IgD-negative memory B cell (primary cell): ENCODE measurements at regions not wholly inside any gene's neighbourhood (a gene's known extent, or its start where the extent isn't known, plus 50 kb on each side); places are given as distances from the start of the nearest gene placed in this dataset.

Experiments
- H3K27ac Mint-ChIP-seq, 3 donors: one replicate each; pipeline ENCODE4 v1.8.0; 2020 to 2022; ENCODE audit warnings: mild to moderate bottlenecking in 3 of 3, mixed read lengths in 3 of 3, moderate library complexity in 1 of 3
- H3K27me3 Mint-ChIP-seq: one replicate; pipeline ENCODE4 v1.8.0; 2021; ENCODE audit warnings: mixed read lengths
- H3K36me3 Mint-ChIP-seq: one replicate; pipeline ENCODE4 v1.8.0; 2020; ENCODE audit warnings: mild to moderate bottlenecking, mixed read lengths
- H3K4me1 Mint-ChIP-seq, 3 donors: one replicate each; pipeline ENCODE4 v1.8.0; 2020 to 2022; ENCODE audit warnings: mixed read lengths in 3 of 3, mild to moderate bottlenecking in 1 of 3
- H3K4me3 Mint-ChIP-seq, 4 donors: one replicate each; pipeline ENCODE4 v1.8.0; 2020 to 2022; ENCODE audit warnings: mild to moderate bottlenecking in 4 of 4, mixed read lengths in 4 of 4, moderate library complexity in 3 of 4
- H3K9me3 Mint-ChIP-seq, 3 donors: one replicate each; pipeline ENCODE4 v1.8.0; 2020 to 2021; ENCODE audit warnings: mixed read lengths in 3 of 3, mild to moderate bottlenecking in 1 of 3

DNA sequence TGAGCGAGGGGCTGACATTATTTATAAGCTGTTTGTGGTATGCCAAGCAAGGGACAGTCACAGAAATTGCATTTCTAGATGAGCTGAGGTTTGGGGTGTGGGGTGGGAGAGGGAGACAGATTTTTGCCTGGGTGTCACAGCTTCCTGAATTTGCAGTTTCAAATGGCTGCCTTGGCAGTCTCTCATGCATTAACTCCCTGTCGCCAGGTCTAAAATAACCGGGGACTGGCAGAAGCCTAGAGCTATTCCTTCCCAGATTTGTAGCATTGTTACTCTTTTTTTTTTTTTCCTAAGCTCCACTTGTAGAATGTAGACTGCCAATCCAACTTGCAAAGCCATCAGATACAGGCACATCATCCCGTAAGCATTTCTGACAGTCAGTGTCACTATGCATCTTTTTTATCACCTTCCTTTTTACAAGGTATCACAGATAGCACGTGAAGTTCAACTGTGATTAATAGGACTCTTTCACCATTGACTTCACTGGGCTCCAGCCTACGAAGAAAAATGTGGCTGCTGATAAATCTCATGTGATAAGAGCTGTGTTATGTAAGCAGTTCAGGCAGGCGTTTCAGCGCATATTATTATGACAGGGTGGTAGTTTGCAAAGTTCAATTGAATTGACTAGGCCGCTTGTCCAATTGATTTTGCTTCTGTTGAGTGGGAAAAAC lies 130.7 kb upstream of the CELF2 start:
- Mint-ChIP-seq H3K36me3 (peaks cover 2% of the 10 kb centered on the region), H3K9me3 (peaks cover 5 to 18% (median 11%) of the 10 kb centered on the region in 3 donors), H3K4me3 (no peak overlapping the region), H3K4me1 (no peaks in the 10 kb centered on the region), H3K27ac (no peak overlapping the region), H3K27me3 (peaks cover 6% of the 10 kb centered on the region)

DNA sequence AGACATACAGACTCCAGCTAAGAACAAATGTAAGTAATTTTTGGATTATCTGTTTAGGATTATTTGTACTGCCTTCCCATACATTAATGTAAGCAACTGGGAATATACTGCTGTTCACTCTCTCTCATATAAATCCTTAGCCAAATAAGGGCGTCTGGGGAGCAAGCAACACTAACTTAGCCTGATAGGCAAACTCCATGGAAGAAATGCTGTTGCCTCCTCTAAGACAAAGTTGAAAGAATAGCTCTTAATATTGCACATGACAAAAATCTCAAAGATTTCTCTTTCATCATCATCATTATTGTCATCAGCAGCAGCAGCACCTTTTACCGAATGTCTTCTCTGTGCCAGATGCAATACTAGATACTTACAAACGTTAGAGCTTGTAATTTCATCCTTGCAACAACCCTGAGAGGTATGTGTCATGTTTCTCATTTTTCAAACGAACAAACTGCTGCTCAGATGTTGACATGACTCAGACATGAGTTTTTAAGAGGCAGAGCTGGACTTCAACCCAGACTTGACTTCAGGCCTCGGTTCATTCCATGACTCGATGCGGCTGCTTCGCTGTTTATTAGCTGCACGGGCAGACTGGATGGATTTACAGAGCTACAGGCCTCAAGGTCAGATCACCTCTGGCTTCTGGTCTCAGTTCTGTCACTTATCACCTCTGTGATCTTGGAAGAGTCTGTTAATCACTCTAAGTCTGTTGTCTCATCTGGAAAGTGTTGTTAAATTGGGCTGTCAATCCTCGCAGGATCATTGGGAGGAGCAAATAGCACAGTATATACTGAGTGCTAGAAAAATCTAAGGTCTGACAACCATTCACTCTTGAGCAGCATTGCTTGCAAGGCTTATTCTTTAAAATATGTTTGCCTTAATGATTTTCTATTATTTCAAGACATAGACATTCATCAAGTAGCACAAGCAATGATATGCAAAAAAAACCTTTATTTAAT lies 126.3 kb upstream of the CELF2 start:
- Mint-ChIP-seq H3K27ac (no peak overlapping the region), H3K4me1 (no peaks in the 10 kb centered on the region), H3K9me3 (peaks cover 0 to 6% (median 3%) of the 10 kb centered on the region in 3 donors), H3K36me3 (no peaks in the 10 kb centered on the region), H3K27me3 (peaks cover 2% of the 10 kb centered on the region), H3K4me3 (no peak overlapping the region)

DNA sequence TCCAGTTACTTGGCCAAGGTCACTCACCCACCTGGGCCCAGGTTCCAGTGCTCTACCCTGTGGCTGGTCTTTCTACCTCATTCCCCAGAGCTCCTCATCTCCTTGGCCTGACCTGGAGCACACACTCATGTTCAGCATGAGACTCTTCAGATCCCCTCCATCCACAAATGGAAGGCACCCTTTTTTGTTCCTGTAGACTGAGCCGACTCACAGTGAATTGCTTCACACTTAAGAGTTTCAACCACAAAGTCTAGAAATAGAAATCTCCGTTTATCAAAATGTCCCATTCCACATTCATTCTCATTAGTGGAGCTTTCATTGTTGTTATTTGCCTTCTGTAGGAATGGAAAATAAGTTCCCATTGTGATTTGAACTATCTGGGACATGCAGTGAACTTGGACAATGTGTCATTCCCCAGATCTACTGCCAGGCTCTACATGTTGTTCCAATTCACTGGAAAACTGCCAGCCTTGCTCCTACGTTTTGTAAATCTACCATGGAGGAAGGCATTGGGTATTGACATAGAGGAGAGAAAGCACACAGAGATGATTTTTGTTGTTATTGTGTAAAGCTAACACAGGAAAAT lies 125.3 kb upstream of the CELF2 start:
- H3K36me3 Mint-ChIP-seq: no peaks in the 10 kb centered on the region
- H3K27ac Mint-ChIP-seq: no peak overlapping the region
- H3K4me3 Mint-ChIP-seq: no peak overlapping the region
- H3K9me3 Mint-ChIP-seq: peaks cover 2 to 6% (median 3%) of the 10 kb centered on the region in 3 donors
- no peaks in the 10 kb centered on the region for H3K4me1 Mint-ChIP-seq
- H3K27me3 Mint-ChIP-seq: peaks cover 2% of the 10 kb centered on the region

DNA sequence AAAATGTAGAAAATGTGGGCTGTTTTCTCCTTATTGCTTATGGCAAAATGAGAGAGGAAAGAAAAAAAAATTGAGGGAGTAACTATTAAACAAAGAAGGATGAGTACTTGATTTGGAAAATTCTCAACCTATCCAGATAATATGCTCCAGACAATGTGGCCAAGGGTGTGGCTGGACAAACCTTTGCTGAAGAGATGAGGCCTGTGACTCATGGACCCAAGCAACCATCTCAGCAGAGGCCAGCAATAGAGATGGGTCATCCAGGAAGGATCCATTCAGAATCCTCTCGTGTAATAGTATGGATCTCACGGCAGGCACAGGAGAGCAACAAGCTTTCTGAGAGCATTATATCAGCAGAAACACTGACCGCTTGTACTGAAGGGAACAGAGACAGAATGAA lies 120.3 kb upstream of the CELF2 start:
- H3K9me3 Mint-ChIP-seq: peaks cover 2 to 6% (median 3%) of the 10 kb centered on the region in 3 donors
- H3K27ac Mint-ChIP-seq: peak overlapping the region in 1 of 3 donors; percentile 37
- no peaks in the 10 kb centered on the region for H3K4me1 Mint-ChIP-seq
- H3K27me3 Mint-ChIP-seq: no peaks in the 10 kb centered on the region
- no peaks in the 10 kb centered on the region for H3K36me3 Mint-ChIP-seq
- no peak overlapping the region for H3K4me3 Mint-ChIP-seq

DNA sequence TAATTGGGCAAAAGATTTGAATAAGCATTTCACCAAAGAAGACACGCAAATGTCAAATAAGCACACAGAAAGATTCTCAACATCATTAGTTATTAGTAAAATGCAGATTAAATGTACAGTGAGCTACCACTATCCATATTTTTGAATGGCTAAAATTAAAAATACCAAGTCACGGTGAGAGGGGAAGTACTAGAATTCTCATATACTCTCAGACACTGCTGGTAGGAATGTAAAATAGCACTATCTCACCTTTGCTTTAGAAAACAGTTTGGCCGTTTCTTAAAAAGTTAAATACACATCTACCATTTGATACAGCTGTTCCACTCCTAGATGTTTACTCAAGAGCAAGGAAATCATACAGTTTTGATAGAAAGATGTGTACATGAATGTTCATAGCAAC lies 115.8 kb upstream of the CELF2 start:
- Mint-ChIP-seq H3K27ac (no peak overlapping the region), H3K9me3 (peaks cover 0 to under 1% (median 0%) of the 10 kb centered on the region in 3 donors), H3K36me3 (no peaks in the 10 kb centered on the region), H3K27me3 (peaks cover 4% of the 10 kb centered on the region), H3K4me3 (no peak overlapping the region), H3K4me1 (no peaks in the 10 kb centered on the region)

DNA sequence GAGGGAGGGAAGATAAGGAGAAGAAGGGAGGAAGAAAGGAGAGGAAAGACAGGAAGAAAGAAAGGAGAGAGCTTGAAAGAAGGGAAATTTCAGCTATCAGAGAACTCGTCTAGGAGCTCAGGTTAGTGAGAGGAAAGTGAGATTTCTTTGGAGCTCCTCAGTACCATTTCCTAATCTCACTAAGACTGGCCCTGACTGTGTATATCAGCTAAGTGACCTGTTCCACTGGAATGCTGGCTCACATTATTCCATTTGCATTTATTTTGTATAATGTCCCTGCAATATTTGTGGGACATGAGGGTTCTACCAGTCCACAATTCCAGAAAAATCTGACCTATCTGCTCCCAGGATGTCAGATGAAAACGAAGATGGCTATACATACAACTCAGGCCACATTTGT lies 114.7 kb upstream of the CELF2 start:
- no peaks in the 10 kb centered on the region for H3K36me3 Mint-ChIP-seq
- H3K27ac Mint-ChIP-seq: no peak overlapping the region
- no peaks in the 10 kb centered on the region for H3K9me3 Mint-ChIP-seq
- no peaks in the 10 kb centered on the region for H3K4me1 Mint-ChIP-seq
- peaks cover 6% of the 10 kb centered on the region for H3K27me3 Mint-ChIP-seq
- no peak overlapping the region for H3K4me3 Mint-ChIP-seq

DNA sequence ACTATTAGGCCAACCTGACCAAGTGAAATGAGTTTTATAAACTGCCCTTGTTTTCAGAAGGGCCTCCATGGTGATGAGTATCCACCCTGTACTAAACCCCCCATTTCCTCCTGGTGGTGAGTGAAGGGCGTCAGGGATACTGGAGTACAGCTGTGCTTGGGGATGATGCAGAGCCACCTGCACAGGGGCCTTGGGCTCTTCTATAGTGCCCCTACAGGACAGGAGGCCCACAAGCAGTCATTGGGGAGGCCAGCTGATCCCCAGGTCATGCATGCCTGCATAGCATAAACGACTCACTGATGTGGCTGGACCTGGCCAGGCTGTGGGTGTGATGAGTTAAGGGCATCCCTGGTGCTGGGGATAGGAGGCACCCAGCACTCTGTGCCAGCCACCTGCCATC lies 114.1 kb upstream of the CELF2 start:
- H3K4me1 Mint-ChIP-seq: no peaks in the 10 kb centered on the region

DNA sequence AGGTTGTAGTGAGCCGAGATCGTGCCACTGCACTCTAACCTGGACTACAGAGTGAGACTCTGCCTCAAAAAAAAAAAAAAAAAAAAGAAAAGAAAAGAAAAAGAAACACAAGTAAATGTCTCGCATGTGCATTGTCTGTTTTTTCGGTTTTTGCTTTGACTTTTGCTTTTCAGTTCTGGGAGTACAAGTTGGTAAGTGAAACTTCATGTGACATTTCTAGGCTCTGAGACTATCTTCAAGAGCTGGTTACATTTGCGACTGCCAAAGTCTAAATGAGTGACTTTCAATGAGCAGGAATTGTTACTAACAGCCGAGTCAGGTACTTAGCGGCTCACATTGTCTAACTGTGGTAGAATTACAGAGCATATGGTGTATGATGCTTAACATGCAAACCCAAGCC lies 107.0 kb upstream of the CELF2 start:
- Mint-ChIP-seq H3K27ac (no peak overlapping the region), H3K36me3 (no peaks in the 10 kb centered on the region), H3K27me3 (peaks cover 10% of the 10 kb centered on the region), H3K4me1 (no peaks in the 10 kb centered on the region), H3K4me3 (no peak overlapping the region), H3K9me3 (no peaks in the 10 kb centered on the region)

More for the DNA sequence above, 114.1 kb upstream of the CELF2 start:
- H3K36me3 Mint-ChIP-seq: no peaks in the 10 kb centered on the region
- peaks cover 6% of the 10 kb centered on the region for H3K27me3 Mint-ChIP-seq
- H3K9me3 Mint-ChIP-seq: no peaks in the 10 kb centered on the region
- H3K27ac Mint-ChIP-seq: no peak overlapping the region
- no peak overlapping the region for H3K4me3 Mint-ChIP-seq

DNA sequence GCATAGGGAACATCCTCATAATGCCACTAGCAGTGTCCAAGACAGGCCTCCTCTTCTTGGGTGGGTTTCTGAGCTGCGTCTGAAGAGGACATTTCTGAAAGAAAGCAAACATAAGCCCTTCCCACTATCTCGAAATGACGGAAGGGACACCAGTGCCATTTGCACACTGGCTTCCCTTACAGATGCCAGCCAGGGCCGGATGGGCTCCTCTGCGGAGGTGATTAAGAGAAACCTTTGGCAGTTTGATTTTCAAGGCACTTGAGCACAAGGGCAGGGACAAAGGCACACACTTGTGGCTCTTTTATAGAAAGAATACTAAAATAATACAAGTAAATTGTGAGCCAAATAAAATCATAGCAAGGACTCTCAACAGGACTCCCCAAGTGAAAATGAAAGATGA lies 106.6 kb upstream of the CELF2 start:
- H3K27ac Mint-ChIP-seq: no peak overlapping the region
- no peaks in the 10 kb centered on the region for H3K36me3 Mint-ChIP-seq
- no peaks in the 10 kb centered on the region for H3K9me3 Mint-ChIP-seq
- H3K4me1 Mint-ChIP-seq: no peaks in the 10 kb centered on the region
- H3K27me3 Mint-ChIP-seq: peaks cover 11% of the 10 kb centered on the region
- no peak overlapping the region for H3K4me3 Mint-ChIP-seq

DNA sequence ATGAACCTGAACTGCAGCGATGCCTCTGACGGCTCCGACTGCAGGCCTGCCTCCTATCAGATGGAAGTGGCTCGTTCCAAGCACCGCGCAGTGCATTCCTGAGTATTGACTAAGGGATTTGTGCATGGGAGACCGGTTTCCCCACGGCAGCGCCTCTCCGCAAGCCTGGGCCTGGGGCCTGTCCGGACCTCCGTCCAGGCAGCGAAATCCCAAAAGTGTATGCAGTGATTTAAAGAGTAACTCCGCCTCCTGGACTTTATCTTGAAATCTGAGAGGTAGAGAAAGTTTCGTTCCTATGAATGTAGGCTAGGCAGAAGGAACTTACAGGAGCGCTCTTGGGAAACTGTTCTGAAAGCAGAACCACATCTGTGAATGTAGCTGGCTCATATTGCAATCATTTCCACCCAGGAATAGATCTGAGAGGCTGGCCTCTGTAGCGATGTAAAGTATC lies 106.2 kb upstream of the CELF2 start:
- H3K4me3 Mint-ChIP-seq: no peak overlapping the region
- no peaks in the 10 kb centered on the region for H3K4me1 Mint-ChIP-seq
- no peak overlapping the region for H3K27ac Mint-ChIP-seq
- peaks cover 11% of the 10 kb centered on the region for H3K27me3 Mint-ChIP-seq
- no peaks in the 10 kb centered on the region for H3K9me3 Mint-ChIP-seq
- no peaks in the 10 kb centered on the region for H3K36me3 Mint-ChIP-seq

DNA sequence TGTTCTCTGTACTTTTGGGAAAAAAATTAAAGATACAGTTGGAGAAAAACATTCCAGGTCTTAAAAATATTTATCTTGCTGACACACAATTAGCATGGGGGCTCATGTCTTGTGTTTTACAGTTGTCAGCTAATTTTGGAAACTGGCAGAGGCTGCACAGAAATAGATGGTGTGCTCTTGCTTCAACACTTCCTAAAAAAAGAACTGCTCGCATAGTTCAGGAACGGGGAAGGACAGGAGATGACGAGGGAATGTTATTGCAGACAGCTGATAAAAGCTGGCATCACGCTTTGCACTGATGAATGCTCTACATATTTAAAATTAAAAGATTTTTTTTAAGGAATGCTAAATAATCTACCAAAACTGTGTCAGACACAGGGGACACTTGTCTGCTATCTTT lies 103.5 kb upstream of the CELF2 start:
- H3K27ac Mint-ChIP-seq: no peak overlapping the region
- no peaks in the 10 kb centered on the region for H3K36me3 Mint-ChIP-seq
- no peaks in the 10 kb centered on the region for H3K4me1 Mint-ChIP-seq
- no peaks in the 10 kb centered on the region for H3K9me3 Mint-ChIP-seq
- peaks cover 11% of the 10 kb centered on the region for H3K27me3 Mint-ChIP-seq
- H3K4me3 Mint-ChIP-seq: no peak overlapping the region

DNA sequence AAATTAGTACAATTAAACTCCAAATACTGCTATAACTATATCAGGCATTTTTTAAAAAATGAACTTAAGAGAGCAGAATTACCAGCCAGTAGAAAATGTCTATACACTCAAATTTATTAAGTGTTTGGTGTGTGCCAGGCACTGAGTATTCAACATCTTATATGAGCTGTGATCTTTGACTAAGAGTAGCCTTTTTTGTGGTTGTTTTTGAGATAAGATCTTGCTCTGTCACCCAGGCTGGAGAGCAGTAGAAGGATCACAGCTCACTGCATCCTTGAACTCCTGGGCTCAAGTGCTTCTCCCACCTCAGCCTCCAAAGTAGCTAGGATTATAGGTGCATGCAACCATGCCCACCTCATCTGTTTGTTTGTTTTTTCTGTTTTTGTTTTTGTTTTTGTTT lies 102.5 kb upstream of the CELF2 start:
- Mint-ChIP-seq H3K4me1 (no peaks in the 10 kb centered on the region), H3K27me3 (peaks cover 9% of the 10 kb centered on the region), H3K9me3 (no peaks in the 10 kb centered on the region), H3K27ac (no peak overlapping the region), H3K4me3 (no peak overlapping the region), H3K36me3 (no peaks in the 10 kb centered on the region)

DNA sequence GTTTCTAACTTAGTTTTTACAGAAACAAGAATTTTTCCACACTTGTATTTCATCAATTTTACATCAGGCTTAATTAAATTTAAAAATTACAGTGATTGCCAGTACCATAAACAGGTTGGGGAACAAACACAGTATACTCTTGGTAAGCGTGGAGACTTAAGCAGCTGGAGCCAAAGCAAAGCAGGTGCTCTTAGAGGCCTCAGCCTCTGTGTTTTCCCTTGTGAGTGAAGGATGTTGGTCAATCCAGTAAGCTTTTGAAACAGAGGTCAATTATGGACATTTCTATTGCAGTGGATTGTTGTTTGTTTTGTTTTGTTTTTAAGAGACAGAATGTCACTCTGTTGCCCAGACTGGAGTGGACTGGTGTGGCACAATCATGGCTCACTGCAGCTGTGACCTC lies 100.6 kb upstream of the CELF2 start:
- Mint-ChIP-seq H3K36me3 (no peaks in the 10 kb centered on the region), H3K27ac (no peak overlapping the region), H3K4me1 (no peaks in the 10 kb centered on the region), H3K4me3 (no peak overlapping the region), H3K9me3 (no peaks in the 10 kb centered on the region), H3K27me3 (peaks cover 8% of the 10 kb centered on the region)

DNA sequence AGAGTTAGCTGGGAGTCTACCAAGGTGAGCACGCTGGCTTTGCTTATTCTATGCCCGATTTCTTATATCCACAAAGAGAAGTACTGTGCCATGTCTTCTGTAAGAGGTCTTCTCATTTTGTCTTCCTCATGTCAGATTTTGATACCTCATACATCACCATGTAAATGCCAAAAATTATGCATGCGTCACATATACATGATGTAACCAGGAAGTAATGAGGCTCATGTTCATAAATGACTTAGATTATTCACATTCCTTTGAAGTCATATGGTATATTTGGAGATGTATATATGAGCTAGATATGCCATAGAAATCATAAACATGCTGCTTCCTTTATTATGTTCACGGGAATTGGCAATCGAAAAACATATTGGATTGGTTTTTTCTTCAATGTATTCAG lies 97.7 kb upstream of the CELF2 start:
- Mint-ChIP-seq H3K9me3 (no peaks in the 10 kb centered on the region), H3K27me3 (peaks cover 6% of the 10 kb centered on the region), H3K27ac (no peak overlapping the region), H3K36me3 (no peaks in the 10 kb centered on the region), H3K4me3 (no peak overlapping the region), H3K4me1 (no peaks in the 10 kb centered on the region)

DNA sequence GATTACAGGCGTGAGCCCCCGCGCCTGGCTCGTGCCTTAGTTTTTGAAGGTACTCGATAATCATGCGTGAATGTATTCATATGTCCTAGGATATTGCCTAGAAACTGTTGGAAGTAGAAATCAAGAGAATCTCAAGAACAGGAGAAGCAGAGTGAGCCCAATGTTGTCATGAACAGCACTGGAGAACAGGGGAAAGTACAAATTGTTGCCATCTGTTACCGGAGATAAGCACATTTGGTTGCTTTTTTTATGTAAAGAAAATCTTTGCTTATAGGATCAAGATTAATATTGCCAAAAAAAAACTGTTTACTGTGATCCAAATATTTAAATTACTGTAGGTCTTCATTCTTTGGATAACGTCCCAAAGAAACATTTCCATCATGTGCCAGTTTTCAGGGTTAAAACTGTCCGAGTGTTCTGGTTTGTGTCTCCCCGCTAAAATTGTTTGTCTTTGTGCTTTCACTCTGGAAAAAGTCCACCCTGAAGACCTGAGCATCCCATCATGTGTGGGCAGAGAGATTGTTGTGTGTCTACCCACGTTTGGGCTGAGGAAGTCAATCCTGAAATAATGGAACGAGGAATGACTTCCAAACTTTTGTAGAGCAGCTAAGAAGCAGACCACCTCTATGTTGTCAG lies 95.7 kb upstream of the CELF2 start:
- H3K36me3 Mint-ChIP-seq: peaks cover 2% of the 10 kb centered on the region
- peaks cover 2% of the 10 kb centered on the region for H3K27me3 Mint-ChIP-seq
- H3K4me3 Mint-ChIP-seq: no peak overlapping the region
- no peaks in the 10 kb centered on the region for H3K9me3 Mint-ChIP-seq
- H3K4me1 Mint-ChIP-seq: no peaks in the 10 kb centered on the region
- peak overlapping the region in 1 of 3 donors; percentile 54 for H3K27ac Mint-ChIP-seq
